IMR-90 (cell line): ENCODE measurements at regions not wholly inside any gene's neighbourhood (a gene's known extent, or its start where the extent isn't known, plus 50 kb on each side); places are given as distances from the start of the nearest gene placed in this dataset.

Experiments
- ATAC-seq: fragments of 200-7000 bp; cut with Tn5 transposase; 2 replicates; pipeline ENCODE4 v1.9.1; 2020; ENCODE audit warnings: low read depth, mild to moderate bottlenecking, moderate library complexity
- BruUV-seq: library from RNA; stranded (reverse); fragments of 400-500 nt; replicated peaks from 2 replicates; lab custom pipeline; 2021; lab: Mats Ljungman, UMichigan
- CTCF ChIA-PET: fragments of 300-600 bp; formaldehyde crosslinking; extraction: SDS; loops from one replicate; lab custom pipeline; 2021; ENCODE audit warnings: antibody characterized with exemption; lab: Yijun Ruan, JAX
- POLR2A ChIA-PET: fragments of 300-600 bp; sonication (Branson Sonifier 250); formaldehyde crosslinking; loops from one replicate; lab custom pipeline; 2022; ENCODE audit warnings: antibody characterized with exemption; ENCODE audit not compliant: unreplicated experiment; lab: Charles Lee
- DNase-seq: peaks from one replicate; pipeline ENCODE4 v3.0.0; 2013
- H2AFZ ChIP-seq: replicated peaks from 2 replicates; pipeline ENCODE3; 2013; ENCODE audit warnings: low read length, mild to moderate bottlenecking; ENCODE audit not compliant: poor library complexity
- H2AK5ac ChIP-seq: 2 replicates; pipeline ENCODE4 v1.6.1; 2013; ENCODE audit warnings: low read depth, low read length, inconsistent platforms
- H2AK9ac ChIP-seq: replicated peaks from 2 replicates; pipeline ENCODE3; 2013; ENCODE audit warnings: mild to moderate bottlenecking, low read depth, low read length, moderate library complexity; ENCODE audit not compliant: poor library complexity
- H2BK120ac ChIP-seq: 2 replicates; pipeline ENCODE4 v1.6.1; 2013; ENCODE audit warnings: low read depth, low read length, inconsistent platforms
- H2BK15ac ChIP-seq: 3 replicates; pipeline ENCODE4 v1.6.1; 2013; ENCODE audit warnings: low read depth, low read length, inconsistent platforms
- H2BK20ac ChIP-seq: 2 replicates; pipeline ENCODE4 v1.6.1; 2013; ENCODE audit warnings: low read depth, mild to moderate bottlenecking, inconsistent platforms, low read length, moderate library complexity
- H2BK5ac ChIP-seq: 2 replicates; pipeline ENCODE4 v1.6.1; 2013; ENCODE audit warnings: mild to moderate bottlenecking, low read depth, low read length, inconsistent platforms; ENCODE audit not compliant: poor library complexity, severe bottlenecking
- H3K14ac ChIP-seq: replicated peaks from 2 replicates; pipeline ENCODE4 v1.6.1; 2013; ENCODE audit warnings: low read depth, low read length, inconsistent platforms
- H3K18ac ChIP-seq: 2 replicates; pipeline ENCODE4 v1.6.1; 2013; ENCODE audit warnings: low read depth, low read length, control low read depth
- H3K23ac ChIP-seq: 2 replicates; pipeline ENCODE4 v1.6.1; 2013; ENCODE audit warnings: low read depth, low read length, inconsistent platforms
- H3K27ac ChIP-seq: 2 replicates; pipeline ENCODE4 v1.5.1; 2013; ENCODE audit warnings: mild to moderate bottlenecking, control low read depth, low read length; ENCODE audit not compliant: insufficient read depth
- H3K27me3 ChIP-seq: 2 replicates; pipeline ENCODE4 v1.6.1; 2013; ENCODE audit warnings: low read length; ENCODE audit not compliant: control insufficient read depth, insufficient read depth
- H3K36me3 ChIP-seq: 2 replicates; pipeline ENCODE4 v1.6.1; 2013; ENCODE audit warnings: low read length, mixed read lengths; ENCODE audit not compliant: control insufficient read depth, insufficient read depth
- H3K4ac ChIP-seq: 2 replicates; pipeline ENCODE4 v1.6.1; 2013; ENCODE audit warnings: low read depth, low read length, inconsistent platforms
- H3K4me1 ChIP-seq: 2 replicates; pipeline ENCODE4 v1.6.1; 2013; ENCODE audit warnings: low read length, mixed read lengths; ENCODE audit not compliant: control insufficient read depth, insufficient read depth
- H3K4me2 ChIP-seq: 2 replicates; pipeline ENCODE4 v1.6.1; 2013; ENCODE audit warnings: low read depth, mild to moderate bottlenecking, control low read depth, low read length, moderate library complexity
- H3K4me3 ChIP-seq: 2 replicates; pipeline ENCODE4 v1.5.1; 2013; ENCODE audit warnings: low read depth, mild to moderate bottlenecking, control low read depth, low read length, moderate library complexity; ENCODE audit not compliant: insufficient read depth
- H3K56ac ChIP-seq: 2 replicates; pipeline ENCODE4 v1.6.1; 2013; ENCODE audit warnings: low read length, inconsistent platforms; ENCODE audit not compliant: insufficient read depth; ENCODE audit errors: extremely low read depth
- H3K79me1 ChIP-seq, 2 experiments: 2 replicates each; pipeline ENCODE4 v1.6.1; 2013; ENCODE audit warnings: low read length in 2 of 2, inconsistent platforms in 1 of 2, low read depth in 1 of 2
- H3K9ac ChIP-seq: 2 replicates; pipeline ENCODE4 v1.6.1; 2013; ENCODE audit warnings: low read depth, low read length, control low read depth
- H3K9me1 ChIP-seq: 2 replicates; pipeline ENCODE4 v1.6.1; 2013; ENCODE audit warnings: low read length, inconsistent platforms; ENCODE audit not compliant: insufficient read depth
- H3K9me3 ChIP-seq: 2 replicates; pipeline ENCODE4 v1.6.1; 2013; ENCODE audit warnings: low read length; ENCODE audit not compliant: control insufficient read depth, insufficient read depth
- H4K20me1 ChIP-seq: 2 replicates; pipeline ENCODE4 v1.6.1; 2013; ENCODE audit warnings: low read length, inconsistent platforms; ENCODE audit not compliant: insufficient read depth
- H4K5ac ChIP-seq: 2 replicates; pipeline ENCODE4 v1.6.1; 2013; ENCODE audit warnings: mild to moderate bottlenecking, low read depth, low read length, control low read depth
- H4K8ac ChIP-seq, 2 experiments: 2 replicates each; pipeline ENCODE4 v1.6.1; 2013; ENCODE audit warnings: low read depth in 2 of 2, low read length in 2 of 2, control low read depth in 1 of 2, inconsistent platforms in 1 of 2
- H4K91ac ChIP-seq: 2 replicates; pipeline ENCODE4 v1.6.1; 2013; ENCODE audit warnings: low read depth, low read length, inconsistent platforms; ENCODE audit not compliant: insufficient read depth
- BHLHE40 ChIP-seq: fragments of 150-350 bp; IDR thresholded peaks from 2 replicates; pipeline ENCODE4 v1.6.1; 2016; ENCODE audit warnings: mild to moderate bottlenecking, low read depth, low read length
- CEBPB ChIP-seq: IDR thresholded peaks from 2 replicates; pipeline ENCODE4 v1.6.1; 2012; ENCODE audit warnings: low read depth, low read length, improper control_type of control experiment
- CHD1 ChIP-seq: IDR thresholded peaks from 2 replicates; pipeline ENCODE4 v1.6.1; 2012; ENCODE audit warnings: low read depth, low read length, improper control_type of control experiment
- FOS ChIP-seq: fragments of 150-350 bp; IDR thresholded peaks from 2 replicates; pipeline ENCODE4 v1.6.1; 2016; ENCODE audit warnings: low read depth, low read length
- MAFK ChIP-seq: IDR thresholded peaks from 2 replicates; pipeline ENCODE4 v1.6.1; 2012; ENCODE audit warnings: low read depth, low read length, improper control_type of control experiment
- MAZ ChIP-seq: IDR thresholded peaks from 2 replicates; pipeline ENCODE4 v1.6.1; 2012; ENCODE audit warnings: low read depth, mild to moderate bottlenecking, low read length, improper control_type of control experiment, moderate library complexity, borderline replicate concordance
- MXI1 ChIP-seq: IDR thresholded peaks from 2 replicates; pipeline ENCODE4 v1.6.1; 2012; ENCODE audit warnings: low read depth, mild to moderate bottlenecking, low read length, moderate library complexity, borderline replicate concordance
- NFE2L2 ChIP-seq: fragments of 150-350 bp; IDR thresholded peaks from 2 replicates; pipeline ENCODE4 v1.6.1; 2016; ENCODE audit warnings: low read depth, mild to moderate bottlenecking, low read length
- POLR2A ChIP-seq: IDR thresholded peaks from 2 replicates; pipeline ENCODE4 v1.6.1; 2012; ENCODE audit warnings: mild to moderate bottlenecking, low read depth, low read length
- RAD21 ChIP-seq: IDR thresholded peaks from 2 replicates; pipeline ENCODE4 v1.6.1; 2012; ENCODE audit warnings: low read length, improper control_type of control experiment
- RCOR1 ChIP-seq: IDR thresholded peaks from 2 replicates; pipeline ENCODE4 v1.6.1; 2012; ENCODE audit warnings: mild to moderate bottlenecking, low read length, improper control_type of control experiment; ENCODE audit not compliant: insufficient replicate concordance
- RFX5 ChIP-seq: IDR thresholded peaks from 2 replicates; pipeline ENCODE4 v1.8.0; 2012; ENCODE audit warnings: low read depth, mild to moderate bottlenecking, low read length, moderate library complexity
- SMC3 ChIP-seq: fragments of 150-350 bp; IDR thresholded peaks from 2 replicates; pipeline ENCODE4 v1.6.1; 2016; ENCODE audit warnings: low read depth, mild to moderate bottlenecking, antibody characterized with exemption, low read length, moderate library complexity
- WGBS, 2 experiments: methylation state at CpG; one replicate each; pipeline versions ENCODE4 v1.1.5 to v1.1.7; 2013; ENCODE audit warnings: missing lambda C conversion rate in 2 of 2; ENCODE audit not compliant: insufficient read length in 1 of 2; ENCODE audit errors: extremely low coverage in 2 of 2; 5-methylcytosine and 5-hydroxymethylcytosine counted together
- dilution Hi-C: fragments of 300-500 bp; cut with HindIII; formaldehyde crosslinking; loops from one replicate; pipeline ENCODE4 v1.14.3; 2018; ENCODE audit warnings: low sequenced_read_pairs; ENCODE audit not compliant: unreplicated experiment
- in situ Hi-C: fragments of 300-500 bp; cut with MboI; formaldehyde crosslinking; loops from 3 replicates; pipeline ENCODE4 v1.14.3; 2019; ENCODE audit warnings: low sequenced_read_pairs, inconsistent platforms, mixed read lengths
- intact Hi-C: fragments of 100-400 bp; cut with micrococcal nuclease; formaldehyde crosslinking; loops from 2 replicates; pipeline ENCODE4 v1.10.0; 2022
- TF ChIP-seq, protein P1 (sequence below): fragments of 150-350 bp; IDR thresholded peaks from 2 replicates; pipeline ENCODE4 v1.6.1; 2017; ENCODE audit warnings: mild to moderate bottlenecking, antibody characterized with exemption, low read length, low read depth
- TF ChIP-seq, protein P2 (sequence below): fragments of 150-350 bp; IDR thresholded peaks from 2 replicates; pipeline ENCODE4 v1.6.1; 2016; ENCODE audit warnings: low read depth, mild to moderate bottlenecking, low read length, moderate library complexity, borderline replicate concordance
- TF ChIP-seq, protein P3 (sequence below): conservative IDR thresholded peaks from 2 replicates; pipeline ENCODE4 v1.5.1; 2012; ENCODE audit warnings: mild to moderate bottlenecking, low read depth, low read length, improper control_type of control experiment

DNA sequence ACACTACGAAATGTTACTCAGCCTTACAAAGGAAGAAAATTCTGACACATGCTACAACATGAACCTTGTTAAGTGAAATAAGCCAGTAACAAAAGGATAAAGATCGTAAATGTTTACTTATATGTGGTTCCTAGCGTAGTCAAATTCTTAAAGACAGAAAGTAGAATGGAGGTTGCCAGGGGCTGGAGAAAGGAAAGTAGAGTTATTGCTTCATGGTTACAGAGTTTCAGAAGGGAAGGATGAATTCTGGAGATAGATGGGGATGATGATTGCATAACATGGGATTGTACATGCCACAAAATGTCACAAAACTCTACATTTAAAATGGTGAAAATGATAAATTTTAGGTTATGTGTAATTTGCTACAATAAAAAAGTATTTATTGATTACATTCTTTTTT, 103.8 kb downstream of the CHD9NB start:
- no peaks in the 10 kb centered on the region for H3K4me1 ChIP-seq
- intact Hi-C loops (no loop called here), dilution Hi-C loops (no loop called here), in situ Hi-C loops (no loop called here)
- no peak overlapping the region for H4K91ac ChIP-seq
- no peak overlapping the region for H2BK5ac ChIP-seq
- H3K9me1 ChIP-seq: no peaks in the 10 kb centered on the region
- no peak overlapping the region for H3K14ac ChIP-seq
- no peak overlapping the region for H2AK9ac ChIP-seq
- BruUV-seq: no TSS peak
- no peak overlapping the region for H3K27ac ChIP-seq
- H2AFZ ChIP-seq: no peak overlapping the region
- no peak overlapping the region for H2AK5ac ChIP-seq
- no peak overlapping the region for H3K4me2 ChIP-seq
- H3K4ac ChIP-seq: no peak overlapping the region
- no peak overlapping the region for H2BK120ac ChIP-seq
- H4K8ac ChIP-seq: no peak overlapping the region
- no peak overlapping the region for H3K56ac ChIP-seq
- H2BK15ac ChIP-seq: no peak overlapping the region
- no peak overlapping the region for H4K5ac ChIP-seq
- ATAC-seq (no peak), DNase-seq (no peak)
- ChIA-PET CTCF (no interaction called here), POLR2A (no interaction called here)
- H3K36me3 ChIP-seq: no peaks in the 10 kb centered on the region
- H3K4me3 ChIP-seq: no peak overlapping the region
- H3K9me3 ChIP-seq: no peaks in the 10 kb centered on the region
- WGBS, 2 experiments: 60% methylated on average over 2 of the region's 3 CpGs; no CpG with 5 or more reads in 1 of the 2 experiments
- no peak overlapping the region for H3K9ac ChIP-seq
- no peak overlapping the region for H3K23ac ChIP-seq
- H4K20me1 ChIP-seq: no peaks in the 10 kb centered on the region
- H2BK20ac ChIP-seq: no peak overlapping the region
- no peak overlapping the region for H3K18ac ChIP-seq
- TF ChIP-seq MXI1 (no peak), MAFK (no peak), MAZ (no peak), BHLHE40 (no peak), RFX5 (no peak), SMC3 (no peak), RCOR1 (no peak), POLR2A (no peak), CEBPB (no peak), NFE2L2 (no peak), RAD21 (no peak), FOS (no peak), CHD1 (no peak)
- TF ChIP-seq, protein P1, sequence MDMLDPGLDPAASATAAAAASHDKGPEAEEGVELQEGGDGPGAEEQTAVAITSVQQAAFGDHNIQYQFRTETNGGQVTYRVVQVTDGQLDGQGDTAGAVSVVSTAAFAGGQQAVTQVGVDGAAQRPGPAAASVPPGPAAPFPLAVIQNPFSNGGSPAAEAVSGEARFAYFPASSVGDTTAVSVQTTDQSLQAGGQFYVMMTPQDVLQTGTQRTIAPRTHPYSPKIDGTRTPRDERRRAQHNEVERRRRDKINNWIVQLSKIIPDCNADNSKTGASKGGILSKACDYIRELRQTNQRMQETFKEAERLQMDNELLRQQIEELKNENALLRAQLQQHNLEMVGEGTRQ: no peak
- TF ChIP-seq, protein P2, sequence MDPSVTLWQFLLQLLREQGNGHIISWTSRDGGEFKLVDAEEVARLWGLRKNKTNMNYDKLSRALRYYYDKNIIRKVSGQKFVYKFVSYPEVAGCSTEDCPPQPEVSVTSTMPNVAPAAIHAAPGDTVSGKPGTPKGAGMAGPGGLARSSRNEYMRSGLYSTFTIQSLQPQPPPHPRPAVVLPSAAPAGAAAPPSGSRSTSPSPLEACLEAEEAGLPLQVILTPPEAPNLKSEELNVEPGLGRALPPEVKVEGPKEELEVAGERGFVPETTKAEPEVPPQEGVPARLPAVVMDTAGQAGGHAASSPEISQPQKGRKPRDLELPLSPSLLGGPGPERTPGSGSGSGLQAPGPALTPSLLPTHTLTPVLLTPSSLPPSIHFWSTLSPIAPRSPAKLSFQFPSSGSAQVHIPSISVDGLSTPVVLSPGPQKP: no peak
- TF ChIP-seq, protein P3, sequence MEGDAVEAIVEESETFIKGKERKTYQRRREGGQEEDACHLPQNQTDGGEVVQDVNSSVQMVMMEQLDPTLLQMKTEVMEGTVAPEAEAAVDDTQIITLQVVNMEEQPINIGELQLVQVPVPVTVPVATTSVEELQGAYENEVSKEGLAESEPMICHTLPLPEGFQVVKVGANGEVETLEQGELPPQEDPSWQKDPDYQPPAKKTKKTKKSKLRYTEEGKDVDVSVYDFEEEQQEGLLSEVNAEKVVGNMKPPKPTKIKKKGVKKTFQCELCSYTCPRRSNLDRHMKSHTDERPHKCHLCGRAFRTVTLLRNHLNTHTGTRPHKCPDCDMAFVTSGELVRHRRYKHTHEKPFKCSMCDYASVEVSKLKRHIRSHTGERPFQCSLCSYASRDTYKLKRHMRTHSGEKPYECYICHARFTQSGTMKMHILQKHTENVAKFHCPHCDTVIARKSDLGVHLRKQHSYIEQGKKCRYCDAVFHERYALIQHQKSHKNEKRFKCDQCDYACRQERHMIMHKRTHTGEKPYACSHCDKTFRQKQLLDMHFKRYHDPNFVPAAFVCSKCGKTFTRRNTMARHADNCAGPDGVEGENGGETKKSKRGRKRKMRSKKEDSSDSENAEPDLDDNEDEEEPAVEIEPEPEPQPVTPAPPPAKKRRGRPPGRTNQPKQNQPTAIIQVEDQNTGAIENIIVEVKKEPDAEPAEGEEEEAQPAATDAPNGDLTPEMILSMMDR: no peak
- no peaks in the 10 kb centered on the region for H3K27me3 ChIP-seq
- H3K79me1 ChIP-seq: no peaks in the 10 kb centered on the region
